BLaER1 (cell line): ENCODE measurements at regions not wholly inside any gene's neighbourhood (a gene's known extent, or its start where the extent isn't known, plus 50 kb on each side); places are given as distances from the start of the nearest gene placed in this dataset.

Experiments
- H3K27ac ChIP-seq: shearing (Covaris generic); formaldehyde crosslinking; 2 replicates; pipeline ENCODE4 v1.8.1; 2022
- H3K27me3 ChIP-seq: shearing (Covaris generic); formaldehyde crosslinking; 2 replicates; pipeline ENCODE4 v1.8.1; 2022
- H3K36me3 ChIP-seq: shearing (Covaris generic); formaldehyde crosslinking; 2 replicates; pipeline ENCODE4 v1.8.1; 2022
- H3K4me1 ChIP-seq: shearing (Covaris generic); formaldehyde crosslinking; 2 replicates; pipeline ENCODE4 v1.8.1; 2022
- H3K4me2 ChIP-seq: shearing (Covaris generic); formaldehyde crosslinking; 2 replicates; pipeline ENCODE4 v1.8.1; 2022
- H3K4me3 ChIP-seq: shearing (Covaris generic); formaldehyde crosslinking; 2 replicates; pipeline ENCODE4 v1.8.1; 2022
- H3K9ac ChIP-seq: shearing (Covaris generic); formaldehyde crosslinking; 2 replicates; pipeline ENCODE4 v1.8.1; 2022
- H3K9me3 ChIP-seq: shearing (Covaris generic); formaldehyde crosslinking; 2 replicates; pipeline ENCODE4 v1.8.1; 2022
- H4K20me1 ChIP-seq: shearing (Covaris generic); formaldehyde crosslinking; 2 replicates; pipeline ENCODE4 v1.8.1; 2022
- Cebpa-rat ChIP-seq: shearing (Covaris generic); IDR thresholded peaks from 2 replicates; pipeline ENCODE4 v1.8.1; 2022

GRCh38 chr2:239504643-239505235 is 103.9 kb upstream of the HDAC4 start:
- TF ChIP-seq Cebpa-rat: no peak
- no peaks in the 10 kb centered on the region for H3K9me3 ChIP-seq
- no peaks in the 10 kb centered on the region for H3K27me3 ChIP-seq
- H4K20me1 ChIP-seq: no peaks in the 10 kb centered on the region
- H3K4me3 ChIP-seq: no peak overlapping the region
- H3K9ac ChIP-seq: no peak overlapping the region
- peak overlapping the region; percentile 15; the same call in 1 of the 2 replicates for H3K27ac ChIP-seq
- peaks cover 86% of the 10 kb centered on the region for H3K4me1 ChIP-seq
- peak overlapping the region; percentile 78 for H3K4me2 ChIP-seq
- no peaks in the 10 kb centered on the region for H3K36me3 ChIP-seq

- no peak overlapping the region for H3K9ac ChIP-seq
- H3K4me2 ChIP-seq: peak overlapping the region; percentile 53
- H3K4me1 ChIP-seq: peaks cover 64% of the 10 kb centered on the region
- no peak for TF ChIP-seq Cebpa-rat
- H3K27me3 ChIP-seq: no peaks in the 10 kb centered on the region
- no peaks in the 10 kb centered on the region for H4K20me1 ChIP-seq
- no peaks in the 10 kb centered on the region for H3K9me3 ChIP-seq
- H3K36me3 ChIP-seq: no peaks in the 10 kb centered on the region
- no peak overlapping the region for H3K27ac ChIP-seq
- no peak overlapping the region for H3K4me3 ChIP-seq
Observed at GRCh38 chr2:239502430-239503186, 101.8 kb upstream of the HDAC4 start.

- Histone ChIP-seq H3K36me3 (no peaks in the 10 kb centered on the region), H3K9ac (no peak overlapping the region), H3K4me3 (no peak overlapping the region), H3K27me3 (no peaks in the 10 kb centered on the region), H3K9me3 (peaks cover 11% of the 10 kb centered on the region), H3K4me1 (peaks cover 47% of the 10 kb centered on the region), H3K4me2 (no peak overlapping the region), H3K27ac (no peak overlapping the region), H4K20me1 (no peaks in the 10 kb centered on the region)
- no peak for TF ChIP-seq Cebpa-rat
Observed at GRCh38 chr2:239500574-239501550, 100.0 kb upstream of the HDAC4 start.

- peaks cover 38% of the 10 kb centered on the region for H3K4me1 ChIP-seq
- no peaks in the 10 kb centered on the region for H4K20me1 ChIP-seq
- no peaks in the 10 kb centered on the region for H3K36me3 ChIP-seq
- H3K27me3 ChIP-seq: no peaks in the 10 kb centered on the region
- no peak overlapping the region for H3K27ac ChIP-seq
- no peak for TF ChIP-seq Cebpa-rat
- H3K4me2 ChIP-seq: no peak overlapping the region
- H3K9me3 ChIP-seq: peaks cover 11% of the 10 kb centered on the region
- no peak overlapping the region for H3K9ac ChIP-seq
- no peak overlapping the region for H3K4me3 ChIP-seq
Observed at GRCh38 chr2:239499726-239500573, 99.1 kb upstream of the HDAC4 start.

GRCh38 chr2:239498981-239499634 is 98.3 kb upstream of the HDAC4 start:
- Histone ChIP-seq H3K4me3 (no peak overlapping the region), H3K4me1 (peaks cover 29% of the 10 kb centered on the region), H3K4me2 (no peak overlapping the region), H3K27ac (no peak overlapping the region), H3K9ac (no peak overlapping the region), H3K9me3 (peaks cover 11% of the 10 kb centered on the region), H3K27me3 (no peaks in the 10 kb centered on the region), H4K20me1 (no peaks in the 10 kb centered on the region), H3K36me3 (no peaks in the 10 kb centered on the region)
- no peak for TF ChIP-seq Cebpa-rat

- H3K4me2 ChIP-seq: no peak overlapping the region
- H3K27me3 ChIP-seq: no peaks in the 10 kb centered on the region
- no peaks in the 10 kb centered on the region for H4K20me1 ChIP-seq
- peaks cover 11% of the 10 kb centered on the region for H3K9me3 ChIP-seq
- TF ChIP-seq Cebpa-rat: no peak
- H3K27ac ChIP-seq: no peak overlapping the region
- no peaks in the 10 kb centered on the region for H3K36me3 ChIP-seq
- no peak overlapping the region for H3K4me3 ChIP-seq
- no peak overlapping the region for H3K9ac ChIP-seq
- peaks cover 24% of the 10 kb centered on the region for H3K4me1 ChIP-seq
Observed at GRCh38 chr2:239498576-239498975, 97.8 kb upstream of the HDAC4 start.

- H3K4me1 ChIP-seq: peaks cover 5% of the 10 kb centered on the region
- H3K27me3 ChIP-seq: no peaks in the 10 kb centered on the region
- no peak overlapping the region for H3K4me2 ChIP-seq
- no peak overlapping the region for H3K4me3 ChIP-seq
- no peak overlapping the region for H3K27ac ChIP-seq
- H3K9me3 ChIP-seq: peaks cover 11% of the 10 kb centered on the region
- H3K36me3 ChIP-seq: no peaks in the 10 kb centered on the region
- H4K20me1 ChIP-seq: no peaks in the 10 kb centered on the region
- no peak overlapping the region for H3K9ac ChIP-seq
- TF ChIP-seq Cebpa-rat: no peak
Observed at GRCh38 chr2:239496700-239497099, 95.9 kb upstream of the HDAC4 start.

GRCh38 chr2:239495791-239496233 is 95.0 kb upstream of the HDAC4 start:
- Histone ChIP-seq H3K9ac (no peak overlapping the region), H3K36me3 (no peaks in the 10 kb centered on the region), H3K27me3 (no peaks in the 10 kb centered on the region), H3K4me2 (no peak overlapping the region), H3K9me3 (peaks cover 11% of the 10 kb centered on the region), H4K20me1 (no peaks in the 10 kb centered on the region), H3K27ac (no peak overlapping the region), H3K4me3 (no peak overlapping the region), H3K4me1 (no peaks in the 10 kb centered on the region)
- no peak for TF ChIP-seq Cebpa-rat
